Erythroblast (primary cell): ENCODE measurements at regions not wholly inside any gene's neighbourhood (a gene's known extent, or its start where the extent isn't known, plus 50 kb on each side); places are given as distances from the start of the nearest gene placed in this dataset.

Source experiments
- DNase-seq, 2 experiments: peaks; one replicate each; lab custom pipeline; 2025; lab: John Stamatoyannopoulos, UW
- GATA1 ChIP-seq: IDR thresholded peaks from 2 replicates; pipeline ENCODE4 v1.6.1; 2011; ENCODE audit warnings: low read depth, mild to moderate bottlenecking, control low read depth, low read length, moderate library complexity
- POLR2A ChIP-seq: IDR thresholded peaks from 2 replicates; pipeline ENCODE4 v1.6.1; 2011; ENCODE audit warnings: mild to moderate bottlenecking, low read length

- no peak for TF ChIP-seq POLR2A
- no peak for TF ChIP-seq GATA1
- no peak for DNase-seq
Measured at GRCh38 chr6:23672737-23673136, 453.3 kb upstream of the NRSN1 start.

- DNase-seq: no peak
- no peak for TF ChIP-seq POLR2A
- TF ChIP-seq GATA1: no peak
Measured at GRCh38 chr6:23678626-23679025, 447.4 kb upstream of the NRSN1 start.

- no peak for DNase-seq
Measured at GRCh38 chr6:23681743-23682142, 444.3 kb upstream of the NRSN1 start.

GRCh38 chr6:23688650-23689049, 437.4 kb upstream of the NRSN1 start:
- TF ChIP-seq GATA1: no peak
- no peak for TF ChIP-seq POLR2A
- no peak for DNase-seq

More at GRCh38 chr6:23681743-23682142, 444.3 kb upstream of the NRSN1 start:
- TF ChIP-seq GATA1: no peak
- TF ChIP-seq POLR2A: no peak

GRCh38 chr6:23690453-23691049, 435.5 kb upstream of the NRSN1 start:
- DNase-seq: no peak
- TF ChIP-seq POLR2A: no peak
- TF ChIP-seq GATA1: no peak

- DNase-seq: no peak
- TF ChIP-seq GATA1 (no peak), POLR2A (no peak)
Measured at GRCh38 chr6:23692184-23692583, 433.8 kb upstream of the NRSN1 start.

- DNase-seq: no peak
Measured at GRCh38 chr6:23696992-23697391, 429.0 kb upstream of the NRSN1 start.

GRCh38 chr6:23704479-23705052, 421.4 kb upstream of the NRSN1 start:
- DNase-seq: no peak
- no peak for TF ChIP-seq GATA1
- TF ChIP-seq POLR2A: no peak

More at GRCh38 chr6:23696992-23697391, 429.0 kb upstream of the NRSN1 start:
- TF ChIP-seq POLR2A (no peak), GATA1 (no peak)

GRCh38 chr6:23705697-23706096, 420.3 kb upstream of the NRSN1 start:
- TF ChIP-seq POLR2A (no peak), GATA1 (no peak)

GRCh38 chr6:23712756-23713155, 413.3 kb upstream of the NRSN1 start:
- no peak for DNase-seq
- TF ChIP-seq POLR2A (no peak), GATA1 (no peak)

More at GRCh38 chr6:23705697-23706096, 420.3 kb upstream of the NRSN1 start:
- no peak for DNase-seq

- TF ChIP-seq POLR2A: no peak
- TF ChIP-seq GATA1: no peak
- no peak for DNase-seq
Measured at GRCh38 chr6:23713211-23713610, 412.8 kb upstream of the NRSN1 start.

- TF ChIP-seq GATA1 (peak; percentile 56), POLR2A (no peak)
Measured at GRCh38 chr6:23728707-23729106, 397.3 kb upstream of the NRSN1 start.

GRCh38 chr6:23731609-23732008, 394.4 kb upstream of the NRSN1 start:
- no peak for TF ChIP-seq GATA1
- TF ChIP-seq POLR2A: no peak
- no peak for DNase-seq

More at GRCh38 chr6:23728707-23729106, 397.3 kb upstream of the NRSN1 start:
- DNase-seq: peak; percentile 78 to 91

GRCh38 chr6:23732521-23732920, 393.5 kb upstream of the NRSN1 start:
- no peak for DNase-seq
- TF ChIP-seq POLR2A (no peak), GATA1 (no peak)

- TF ChIP-seq POLR2A: no peak
- TF ChIP-seq GATA1: no peak
- DNase-seq: no peak
Measured at GRCh38 chr6:23735151-23735550, 390.9 kb upstream of the NRSN1 start.

GRCh38 chr6:23736577-23736976, 389.4 kb upstream of the NRSN1 start:
- no peak for TF ChIP-seq POLR2A
- TF ChIP-seq GATA1: no peak
- no peak for DNase-seq
